ENCODE measurements at regions not wholly inside any gene's neighbourhood (a gene's known extent, or its start where the extent isn't known, plus 50 kb on each side); places are given as distances from the start of the nearest gene placed in this dataset.
"Not testable (repeated sequence)": the region's sequence is repeated elsewhere in the genome, so short reads cannot be mapped to it uniquely, and the experiment has no call there.

- Histone ChIP-seq H3K27ac (ENCODE audit: low read length) (no peak overlapping the region), H3K4me1 (ENCODE audit: control insufficient read depth, insufficient read depth, low read length) (no peaks in the 10 kb centered on the region), H3K9me3 (ENCODE audit: control insufficient read depth, low read length) (no peaks in the 10 kb centered on the region), H3K4me3 (ENCODE audit: low read length) (no peak overlapping the region), H3K27me3 (ENCODE audit: control insufficient read depth, insufficient read depth) (no peaks in the 10 kb centered on the region)
- DNase-seq (no peak), ATAC-seq (no peak)
- 93% methylated on average over 9 of the region's 9 CpGs for WGBS
- intact Hi-C loops (cut with DNase I) = no loop called here
Observed at GRCh38 chr9:103514767-103515166, 519.6 kb downstream of the CYLC2 start.

- DNase-seq (no peak), ATAC-seq (no peak)
- no peak overlapping the region for H3K4me3 ChIP-seq (ENCODE audit: low read length)
- H3K9me3 ChIP-seq (ENCODE audit: control insufficient read depth, low read length) = no peaks in the 10 kb centered on the region
- H3K27ac ChIP-seq (ENCODE audit: low read length) = no peak overlapping the region
- WGBS = 89% methylated on average over 3 of the region's 3 CpGs
- H3K4me1 ChIP-seq (ENCODE audit: control insufficient read depth, insufficient read depth, low read length) = no peaks in the 10 kb centered on the region
- intact Hi-C loops (cut with DNase I) = no loop called here
- no peaks in the 10 kb centered on the region for H3K27me3 ChIP-seq (ENCODE audit: control insufficient read depth, insufficient read depth)
Observed at GRCh38 chr9:103522409-103522808, 527.3 kb downstream of the CYLC2 start.

- Histone ChIP-seq H3K4me3 (ENCODE audit: low read length) (no peak overlapping the region), H3K27me3 (ENCODE audit: control insufficient read depth, insufficient read depth) (no peaks in the 10 kb centered on the region), H3K4me1 (ENCODE audit: control insufficient read depth, insufficient read depth, low read length) (no peaks in the 10 kb centered on the region), H3K9me3 (ENCODE audit: control insufficient read depth, low read length) (no peaks in the 10 kb centered on the region), H3K27ac (ENCODE audit: low read length) (no peak overlapping the region)
- ATAC-seq = no peak
- DNase-seq = no peak
- 54% methylated on average over 1 of the region's 1 CpG for WGBS
- intact Hi-C loops (cut with DNase I) = no loop called here
Observed at GRCh38 chr9:103530934-103531333, 535.8 kb downstream of the CYLC2 start.

DNA sequence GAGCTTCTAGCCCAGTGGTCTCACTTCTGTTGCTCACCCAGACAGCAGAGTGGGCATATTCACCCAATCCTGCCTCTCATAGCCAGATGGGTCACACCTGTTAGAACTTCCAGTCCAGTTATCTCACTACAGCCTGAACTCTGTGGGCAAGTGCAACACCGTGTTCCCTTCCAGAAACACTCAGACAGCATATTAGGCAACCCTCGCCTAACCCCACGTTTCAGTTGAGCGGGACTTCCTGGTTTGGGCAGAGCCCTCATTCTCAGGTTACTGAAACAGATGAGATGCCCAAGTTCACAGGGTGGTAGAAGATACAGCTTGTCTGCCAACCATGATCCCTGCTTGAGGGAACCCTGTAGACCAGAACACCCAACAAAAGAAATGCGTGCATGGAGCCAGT is 538.2 kb downstream of the CYLC2 start:
- no peak overlapping the region for H3K4me3 ChIP-seq (ENCODE audit: low read length)
- no peaks in the 10 kb centered on the region for H3K27me3 ChIP-seq (ENCODE audit: control insufficient read depth, insufficient read depth)
- ATAC-seq = no peak
- H3K4me1 ChIP-seq (ENCODE audit: control insufficient read depth, insufficient read depth, low read length) = no peaks in the 10 kb centered on the region
- intact Hi-C loops (cut with DNase I) = no loop called here
- H3K27ac ChIP-seq (ENCODE audit: low read length) = no peak overlapping the region
- H3K9me3 ChIP-seq (ENCODE audit: control insufficient read depth, low read length) = no peaks in the 10 kb centered on the region
- 89% methylated on average over 5 of the region's 5 CpGs for WGBS
- DNase-seq = no peak

- Histone ChIP-seq H3K4me1 (ENCODE audit: control insufficient read depth, insufficient read depth, low read length) (no peaks in the 10 kb centered on the region), H3K4me3 (ENCODE audit: low read length) (no peak overlapping the region), H3K27me3 (ENCODE audit: control insufficient read depth, insufficient read depth) (no peaks in the 10 kb centered on the region), H3K27ac (ENCODE audit: low read length) (no peak overlapping the region), H3K9me3 (ENCODE audit: control insufficient read depth, low read length) (no peaks in the 10 kb centered on the region)
- intact Hi-C loops (cut with DNase I) = no loop called here
- ATAC-seq = no peak
- DNase-seq = no peak
Observed at GRCh38 chr9:103537426-103537825, 542.3 kb downstream of the CYLC2 start.

- ATAC-seq (no peak), DNase-seq (no peak)
- 36% methylated on average over 2 of the region's 2 CpGs for WGBS
- Histone ChIP-seq H3K4me1 (ENCODE audit: control insufficient read depth, insufficient read depth, low read length) (no peaks in the 10 kb centered on the region), H3K27ac (ENCODE audit: low read length) (no peak overlapping the region), H3K4me3 (ENCODE audit: low read length) (no peak overlapping the region), H3K9me3 (ENCODE audit: control insufficient read depth, low read length) (no peaks in the 10 kb centered on the region), H3K27me3 (ENCODE audit: control insufficient read depth, insufficient read depth) (no peaks in the 10 kb centered on the region)
- intact Hi-C loops (cut with DNase I) = no loop called here
Observed at GRCh38 chr9:103545260-103545659, 548.8 kb upstream of the SMC2 start.

DNA sequence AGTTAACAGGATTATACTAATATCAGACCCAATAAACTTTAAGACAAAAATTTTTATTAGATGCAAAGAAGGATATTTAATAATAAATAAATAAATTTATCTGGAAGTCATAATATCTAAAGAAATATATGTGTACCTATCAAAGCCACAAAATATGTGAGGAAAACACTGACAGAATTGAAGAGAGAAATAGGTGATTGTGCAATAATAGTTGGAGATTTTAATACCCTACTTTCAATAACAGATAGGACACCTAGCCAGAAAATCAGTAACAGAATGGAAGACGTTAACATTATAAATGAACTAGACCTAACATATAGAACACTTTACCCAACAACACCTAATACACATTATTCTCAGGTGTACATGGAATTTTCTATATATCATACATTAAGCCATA is 541.4 kb upstream of the SMC2 start:
- Histone ChIP-seq H3K9me3 (ENCODE audit: control insufficient read depth, low read length) (no peaks in the 10 kb centered on the region), H3K27me3 (ENCODE audit: control insufficient read depth, insufficient read depth) (no peaks in the 10 kb centered on the region), H3K27ac (ENCODE audit: low read length) (no peak overlapping the region), H3K4me1 (ENCODE audit: control insufficient read depth, insufficient read depth, low read length) (no peaks in the 10 kb centered on the region), H3K4me3 (ENCODE audit: low read length) (no peak overlapping the region)
- ATAC-seq (no peak), DNase-seq (no peak)
- intact Hi-C loops (cut with DNase I) = no loop called here
- 76% methylated on average over 1 of the region's 1 CpG for WGBS

DNA sequence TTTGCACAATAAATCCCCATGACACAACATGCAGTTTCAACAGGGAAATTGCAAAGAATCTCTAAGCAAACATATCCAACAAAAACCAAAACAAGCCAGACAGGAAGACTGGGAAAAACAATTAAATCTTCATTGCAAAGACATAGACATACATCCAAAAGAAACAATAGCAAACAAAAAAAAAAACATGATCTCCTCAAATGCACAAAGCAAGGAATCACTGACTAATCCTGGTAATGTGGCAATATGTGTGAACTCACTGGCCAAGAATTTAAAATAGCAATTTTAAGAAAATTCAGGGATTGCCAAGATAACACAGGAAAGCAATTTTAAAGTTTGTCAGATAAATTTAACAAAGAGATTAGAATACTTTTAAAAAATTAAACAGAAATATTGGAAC is 520.1 kb upstream of the SMC2 start:
- DNase-seq (no peak), ATAC-seq (no peak)
- H3K27me3 ChIP-seq (ENCODE audit: control insufficient read depth, insufficient read depth) = no peaks in the 10 kb centered on the region
- no peaks in the 10 kb centered on the region for H3K4me1 ChIP-seq (ENCODE audit: control insufficient read depth, insufficient read depth, low read length)
- no peaks in the 10 kb centered on the region for H3K9me3 ChIP-seq (ENCODE audit: control insufficient read depth, low read length)
- H3K4me3 ChIP-seq (ENCODE audit: low read length) = no peak overlapping the region
- intact Hi-C loops (cut with DNase I) = no loop called here
- H3K27ac ChIP-seq (ENCODE audit: low read length) = no peak overlapping the region

DNA sequence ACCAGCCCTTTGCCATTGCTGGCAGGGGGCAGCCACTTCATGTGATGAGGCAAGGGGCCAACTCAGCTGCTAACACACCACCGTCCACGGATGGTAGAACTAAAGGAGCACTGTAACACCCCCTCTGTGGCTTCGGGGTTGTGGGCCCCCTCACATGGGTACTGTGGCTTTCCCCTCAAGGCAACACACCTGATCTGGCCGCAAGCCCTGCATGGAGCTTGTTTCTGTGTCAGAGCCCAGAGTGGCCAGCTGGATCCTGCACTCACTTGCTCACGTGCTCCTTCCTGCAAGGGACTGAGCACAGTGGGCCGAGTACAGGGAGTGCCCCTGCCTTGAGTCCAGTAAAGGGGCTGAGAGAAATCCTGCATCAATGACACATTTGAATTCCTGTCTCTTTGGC is 507.4 kb upstream of the SMC2 start:
- intact Hi-C loops (cut with DNase I) = no loop called here
- Histone ChIP-seq H3K27ac (ENCODE audit: low read length) (no peak overlapping the region), H3K4me1 (ENCODE audit: control insufficient read depth, insufficient read depth, low read length) (no peaks in the 10 kb centered on the region), H3K27me3 (ENCODE audit: control insufficient read depth, insufficient read depth) (no peaks in the 10 kb centered on the region), H3K4me3 (ENCODE audit: low read length) (no peak overlapping the region), H3K9me3 (ENCODE audit: control insufficient read depth, low read length) (no peaks in the 10 kb centered on the region)
- 86% methylated on average over 6 of the region's 6 CpGs for WGBS
- peak in 1 of 3 donors; percentile 7 for DNase-seq
- ATAC-seq = no peak

DNA sequence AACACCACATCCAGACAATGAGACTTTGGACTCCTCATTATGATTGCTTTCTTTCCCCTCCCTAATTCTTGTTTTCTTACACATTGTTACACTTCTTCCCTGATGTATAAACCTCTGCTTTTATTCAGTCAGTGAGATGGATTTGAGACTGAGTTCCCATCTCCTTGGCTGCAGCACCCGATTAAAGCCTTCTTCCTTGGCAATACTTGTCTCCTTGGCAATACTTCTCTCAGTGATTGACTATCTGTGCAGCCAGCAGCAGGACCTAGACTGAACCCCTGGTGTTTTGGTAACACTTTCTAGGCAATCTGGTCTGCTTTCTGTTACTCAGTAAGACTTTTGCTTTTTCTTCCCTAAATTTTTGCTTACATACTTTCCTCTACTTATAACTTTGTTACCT is 492.8 kb upstream of the SMC2 start:
- DNase-seq (no peak), ATAC-seq (no peak)
- no peak overlapping the region for H3K4me3 ChIP-seq (ENCODE audit: low read length)
- no peaks in the 10 kb centered on the region for H3K27me3 ChIP-seq (ENCODE audit: control insufficient read depth, insufficient read depth)
- WGBS = 74% methylated on average over 1 of the region's 1 CpG
- no peaks in the 10 kb centered on the region for H3K4me1 ChIP-seq (ENCODE audit: control insufficient read depth, insufficient read depth, low read length)
- no peak overlapping the region for H3K27ac ChIP-seq (ENCODE audit: low read length)
- no peaks in the 10 kb centered on the region for H3K9me3 ChIP-seq (ENCODE audit: control insufficient read depth, low read length)
- intact Hi-C loops (cut with DNase I) = no loop called here

GRCh38 chr9:103611950-103612349 is 482.2 kb upstream of the SMC2 start:
- H3K27me3 ChIP-seq (ENCODE audit: control insufficient read depth, insufficient read depth); ATAC-seq; H3K27ac ChIP-seq (ENCODE audit: low read length); intact Hi-C loops (cut with DNase I); H3K4me3 ChIP-seq (ENCODE audit: low read length); H3K4me1 ChIP-seq (ENCODE audit: control insufficient read depth, insufficient read depth, low read length); DNase-seq; H3K9me3 ChIP-seq (ENCODE audit: control insufficient read depth, low read length): not testable (repeated sequence)
- WGBS = 97% methylated on average over 13 of the region's 14 CpGs

DNA sequence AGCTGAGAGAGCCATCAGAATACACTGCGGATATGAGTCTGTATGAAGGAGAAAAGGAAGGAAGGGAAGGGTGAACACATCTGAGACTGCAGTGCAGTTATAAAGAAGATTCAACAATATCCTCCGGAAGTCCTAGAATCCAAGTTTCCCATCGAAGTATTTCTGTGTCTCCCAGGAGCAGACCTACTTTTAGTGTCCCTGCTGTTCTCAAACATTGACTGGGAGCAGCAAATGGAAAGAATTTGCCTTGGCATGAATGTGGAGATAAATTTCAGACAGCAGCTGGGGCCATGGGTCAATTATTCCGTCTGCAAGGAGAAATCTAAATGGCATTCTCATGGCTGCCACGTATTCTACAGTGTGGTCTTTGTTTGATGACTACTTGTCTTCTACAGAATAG is 478.1 kb upstream of the SMC2 start:
- no peak for ATAC-seq
- DNase-seq = no peak
- 55% methylated on average over 5 of the region's 5 CpGs for WGBS
- H3K27me3 ChIP-seq (ENCODE audit: control insufficient read depth, insufficient read depth) = no peaks in the 10 kb centered on the region
- H3K9me3 ChIP-seq (ENCODE audit: control insufficient read depth, low read length) = peaks cover 2% of the 10 kb centered on the region
- H3K4me3 ChIP-seq (ENCODE audit: low read length) = no peak overlapping the region
- intact Hi-C loops (cut with DNase I) = no loop called here
- no peak overlapping the region for H3K27ac ChIP-seq (ENCODE audit: low read length)
- no peaks in the 10 kb centered on the region for H3K4me1 ChIP-seq (ENCODE audit: control insufficient read depth, insufficient read depth, low read length)

All from right cardiac atrium (tissue), 5 donors.